ENCODE measurements at regions not wholly inside any gene's neighbourhood (a gene's known extent, or its start where the extent isn't known, plus 50 kb on each side); places are given as distances from the start of the nearest gene placed in this dataset.

- Histone ChIP-seq H3K4me3 (ENCODE audit: low read depth, low read length) (no peak overlapping the region), H3K27ac (ENCODE audit: low read depth, low read length) (no peak overlapping the region), H3K9me3 (ENCODE audit: control insufficient read depth, insufficient read depth, low read length) (no peaks in the 10 kb centered on the region), H3K36me3 (ENCODE audit: control insufficient read depth, insufficient read depth, low read length) (no peaks in the 10 kb centered on the region), H3K27me3 (ENCODE audit: control insufficient read depth, insufficient read depth, low read length) (no peaks in the 10 kb centered on the region), H3K4me1 (ENCODE audit: control insufficient read depth, insufficient read depth, low read length) (peaks cover 9% of the 10 kb centered on the region)
- DNase-seq (ENCODE audit: low read depth in 4 of 6, low spot score in 6 of 6) = peak in 1 of 6 donors; percentile 82
- WGBS (ENCODE audit: insufficient coverage) = 80% methylated on average over 10 of the region's 20 CpGs
Measured at GRCh38 chr7:156096771-156097538, 284.7 kb upstream of the SHH start.

GRCh38 chr7:156095908-156096539 lies 283.8 kb upstream of the SHH start:
- Histone ChIP-seq H3K27me3 (ENCODE audit: control insufficient read depth, insufficient read depth, low read length) (no peaks in the 10 kb centered on the region), H3K4me3 (ENCODE audit: low read depth, low read length) (no peak overlapping the region), H3K4me1 (ENCODE audit: control insufficient read depth, insufficient read depth, low read length) (peaks cover 9% of the 10 kb centered on the region), H3K27ac (ENCODE audit: low read depth, low read length) (no peak overlapping the region), H3K9me3 (ENCODE audit: control insufficient read depth, insufficient read depth, low read length) (no peaks in the 10 kb centered on the region), H3K36me3 (ENCODE audit: control insufficient read depth, insufficient read depth, low read length) (no peaks in the 10 kb centered on the region)
- WGBS (ENCODE audit: insufficient coverage) = 80% methylated on average over 9 of the region's 9 CpGs
- DNase-seq (ENCODE audit: low read depth in 4 of 6, low spot score in 6 of 6) = no peak

GRCh38 chr7:156094350-156095146 lies 282.3 kb upstream of the SHH start:
- no peak for DNase-seq (ENCODE audit: low read depth in 4 of 6, low spot score in 6 of 6)
- no peaks in the 10 kb centered on the region for H3K27me3 ChIP-seq (ENCODE audit: control insufficient read depth, insufficient read depth, low read length)
- H3K9me3 ChIP-seq (ENCODE audit: control insufficient read depth, insufficient read depth, low read length) = no peaks in the 10 kb centered on the region
- H3K4me1 ChIP-seq (ENCODE audit: control insufficient read depth, insufficient read depth, low read length) = peaks cover 9% of the 10 kb centered on the region
- WGBS (ENCODE audit: insufficient coverage) = 86% methylated on average over 12 of the region's 15 CpGs
- no peaks in the 10 kb centered on the region for H3K36me3 ChIP-seq (ENCODE audit: control insufficient read depth, insufficient read depth, low read length)
- H3K27ac ChIP-seq (ENCODE audit: low read depth, low read length) = no peak overlapping the region
- no peak overlapping the region for H3K4me3 ChIP-seq (ENCODE audit: low read depth, low read length)

GRCh38 chr7:156092307-156092706 lies 280.0 kb upstream of the SHH start:
- 100% methylated on average over 7 of the region's 11 CpGs for WGBS (ENCODE audit: insufficient coverage)
- peaks cover 9% of the 10 kb centered on the region for H3K4me1 ChIP-seq (ENCODE audit: control insufficient read depth, insufficient read depth, low read length)

GRCh38 chr7:156091519-156092080 lies 279.3 kb upstream of the SHH start:
- Histone ChIP-seq H3K4me1 (ENCODE audit: control insufficient read depth, insufficient read depth, low read length) (peaks cover 7% of the 10 kb centered on the region), H3K27me3 (ENCODE audit: control insufficient read depth, insufficient read depth, low read length) (no peaks in the 10 kb centered on the region), H3K36me3 (ENCODE audit: control insufficient read depth, insufficient read depth, low read length) (no peaks in the 10 kb centered on the region), H3K9me3 (ENCODE audit: control insufficient read depth, insufficient read depth, low read length) (no peaks in the 10 kb centered on the region), H3K4me3 (ENCODE audit: low read depth, low read length) (no peak overlapping the region), H3K27ac (ENCODE audit: low read depth, low read length) (no peak overlapping the region)
- no peak for DNase-seq (ENCODE audit: low read depth in 4 of 6, low spot score in 6 of 6)
- WGBS (ENCODE audit: insufficient coverage) = 90% methylated on average over 8 of the region's 10 CpGs

More at GRCh38 chr7:156092307-156092706, 280.0 kb upstream of the SHH start:
- Histone ChIP-seq H3K9me3 (ENCODE audit: control insufficient read depth, insufficient read depth, low read length) (no peaks in the 10 kb centered on the region), H3K27me3 (ENCODE audit: control insufficient read depth, insufficient read depth, low read length) (no peaks in the 10 kb centered on the region), H3K27ac (ENCODE audit: low read depth, low read length) (no peak overlapping the region), H3K4me3 (ENCODE audit: low read depth, low read length) (no peak overlapping the region), H3K36me3 (ENCODE audit: control insufficient read depth, insufficient read depth, low read length) (no peaks in the 10 kb centered on the region)
- DNase-seq (ENCODE audit: low read depth in 4 of 6, low spot score in 6 of 6) = no peak

- no peaks in the 10 kb centered on the region for H3K9me3 ChIP-seq (ENCODE audit: control insufficient read depth, insufficient read depth, low read length)
- WGBS (ENCODE audit: insufficient coverage) = 100% methylated on average over 1 of the region's 6 CpGs
- no peaks in the 10 kb centered on the region for H3K36me3 ChIP-seq (ENCODE audit: control insufficient read depth, insufficient read depth, low read length)
- no peaks in the 10 kb centered on the region for H3K27me3 ChIP-seq (ENCODE audit: control insufficient read depth, insufficient read depth, low read length)
- H3K4me1 ChIP-seq (ENCODE audit: control insufficient read depth, insufficient read depth, low read length) = peaks cover under 1% of the 10 kb centered on the region
- H3K27ac ChIP-seq (ENCODE audit: low read depth, low read length) = no peak overlapping the region
- H3K4me3 ChIP-seq (ENCODE audit: low read depth, low read length) = no peak overlapping the region
- no peak for DNase-seq (ENCODE audit: low read depth in 4 of 6, low spot score in 6 of 6)
Measured at GRCh38 chr7:156090988-156091387, 278.7 kb upstream of the SHH start.

GRCh38 chr7:156089222-156089621 lies 277.0 kb upstream of the SHH start:
- no peaks in the 10 kb centered on the region for H3K36me3 ChIP-seq (ENCODE audit: control insufficient read depth, insufficient read depth, low read length)
- no peak for DNase-seq (ENCODE audit: low read depth in 4 of 6, low spot score in 6 of 6)
- H3K27ac ChIP-seq (ENCODE audit: low read depth, low read length) = no peak overlapping the region
- H3K27me3 ChIP-seq (ENCODE audit: control insufficient read depth, insufficient read depth, low read length) = no peaks in the 10 kb centered on the region
- H3K4me3 ChIP-seq (ENCODE audit: low read depth, low read length) = no peak overlapping the region
- WGBS (ENCODE audit: insufficient coverage) = 98% methylated on average over 10 of the region's 11 CpGs
- H3K9me3 ChIP-seq (ENCODE audit: control insufficient read depth, insufficient read depth, low read length) = no peaks in the 10 kb centered on the region
- no peaks in the 10 kb centered on the region for H3K4me1 ChIP-seq (ENCODE audit: control insufficient read depth, insufficient read depth, low read length)

- no peak overlapping the region for H3K4me3 ChIP-seq (ENCODE audit: low read depth, low read length)
Measured at GRCh38 chr7:156088115-156088514, 275.9 kb upstream of the SHH start.

More at GRCh38 chr7:156088115-156088514, 275.9 kb upstream of the SHH start:
- H3K9me3 ChIP-seq (ENCODE audit: control insufficient read depth, insufficient read depth, low read length) = no peaks in the 10 kb centered on the region
- H3K4me1 ChIP-seq (ENCODE audit: control insufficient read depth, insufficient read depth, low read length) = no peaks in the 10 kb centered on the region
- no peaks in the 10 kb centered on the region for H3K36me3 ChIP-seq (ENCODE audit: control insufficient read depth, insufficient read depth, low read length)
- WGBS (ENCODE audit: insufficient coverage) = no CpG with 5 or more reads among the region's 1 CpG
- no peaks in the 10 kb centered on the region for H3K27me3 ChIP-seq (ENCODE audit: control insufficient read depth, insufficient read depth, low read length)
- no peak overlapping the region for H3K27ac ChIP-seq (ENCODE audit: low read depth, low read length)
- DNase-seq (ENCODE audit: low read depth in 4 of 6, low spot score in 6 of 6) = peak in 1 of 6 donors; percentile 60

Data from spinal cord (tissue), 9 donors.